Astrocyte (in vitro differentiated cells and primary cell): ENCODE measurements at regions not wholly inside any gene's neighbourhood (a gene's known extent, or its start where the extent isn't known, plus 50 kb on each side); places are given as distances from the start of the nearest gene placed in this dataset.
"Not testable (repeated sequence)": the region's sequence is repeated elsewhere in the genome, so short reads cannot be mapped to it uniquely, and the experiment has no call there.

Experiments
- EZH2 ChIP-seq: IDR thresholded peaks from 2 replicates; pipeline ENCODE4 v1.6.1; 2012; ENCODE audit warnings: mild to moderate bottlenecking, low read length, inconsistent platforms; ENCODE audit not compliant: insufficient read depth
- TF ChIP-seq, protein P1 (sequence below): IDR thresholded peaks from 2 replicates; pipeline ENCODE4 v1.5.1; 2011; ENCODE audit warnings: low read depth, mild to moderate bottlenecking, inconsistent platforms, low read length, moderate library complexity; ENCODE audit not compliant: insufficient read depth

DNA sequence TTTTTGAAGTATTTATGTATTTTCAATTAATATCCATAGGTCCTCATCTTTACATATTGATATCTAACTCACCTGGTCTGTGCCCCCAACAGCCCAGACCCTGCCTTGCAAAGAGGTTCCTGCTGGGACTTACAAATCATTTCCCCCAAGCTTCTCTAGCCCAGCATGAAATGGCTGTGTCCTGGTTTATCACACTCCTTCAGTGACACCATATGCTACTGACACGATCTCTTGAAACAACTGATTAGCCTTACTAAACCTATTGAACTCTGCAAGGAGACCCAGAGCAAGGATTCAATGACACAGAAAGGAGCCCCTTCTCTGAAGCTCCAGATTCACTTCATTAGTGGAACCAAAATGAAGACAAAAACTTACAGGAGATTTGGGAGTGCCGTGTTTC, 507.4 kb downstream of the TP53TG3F start:
- TF ChIP-seq, protein P1, sequence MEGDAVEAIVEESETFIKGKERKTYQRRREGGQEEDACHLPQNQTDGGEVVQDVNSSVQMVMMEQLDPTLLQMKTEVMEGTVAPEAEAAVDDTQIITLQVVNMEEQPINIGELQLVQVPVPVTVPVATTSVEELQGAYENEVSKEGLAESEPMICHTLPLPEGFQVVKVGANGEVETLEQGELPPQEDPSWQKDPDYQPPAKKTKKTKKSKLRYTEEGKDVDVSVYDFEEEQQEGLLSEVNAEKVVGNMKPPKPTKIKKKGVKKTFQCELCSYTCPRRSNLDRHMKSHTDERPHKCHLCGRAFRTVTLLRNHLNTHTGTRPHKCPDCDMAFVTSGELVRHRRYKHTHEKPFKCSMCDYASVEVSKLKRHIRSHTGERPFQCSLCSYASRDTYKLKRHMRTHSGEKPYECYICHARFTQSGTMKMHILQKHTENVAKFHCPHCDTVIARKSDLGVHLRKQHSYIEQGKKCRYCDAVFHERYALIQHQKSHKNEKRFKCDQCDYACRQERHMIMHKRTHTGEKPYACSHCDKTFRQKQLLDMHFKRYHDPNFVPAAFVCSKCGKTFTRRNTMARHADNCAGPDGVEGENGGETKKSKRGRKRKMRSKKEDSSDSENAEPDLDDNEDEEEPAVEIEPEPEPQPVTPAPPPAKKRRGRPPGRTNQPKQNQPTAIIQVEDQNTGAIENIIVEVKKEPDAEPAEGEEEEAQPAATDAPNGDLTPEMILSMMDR = not testable (repeated sequence)
- TF ChIP-seq EZH2 = not testable (repeated sequence)
